GM19324 (cell line): ENCODE measurements at regions not wholly inside any gene's neighbourhood (a gene's known extent, or its start where the extent isn't known, plus 50 kb on each side); places are given as distances from the start of the nearest gene placed in this dataset.
"Not testable (repeated sequence)": the region's sequence is repeated elsewhere in the genome, so short reads cannot be mapped to it uniquely, and the experiment has no call there.

Source experiments
- ATAC-seq: cut with Tn5 transposase; IDR thresholded peaks from one replicate; pipeline ENCODE4 v1.9.1; 2021; ENCODE audit warnings: mild to moderate bottlenecking, moderate library complexity; ENCODE audit not compliant: unreplicated experiment, low FRiP score

GRCh38 chr10:70987396-70988130 is 99.2 kb upstream of the PCBD1 start:
- ATAC-seq, result no peak

DNA sequence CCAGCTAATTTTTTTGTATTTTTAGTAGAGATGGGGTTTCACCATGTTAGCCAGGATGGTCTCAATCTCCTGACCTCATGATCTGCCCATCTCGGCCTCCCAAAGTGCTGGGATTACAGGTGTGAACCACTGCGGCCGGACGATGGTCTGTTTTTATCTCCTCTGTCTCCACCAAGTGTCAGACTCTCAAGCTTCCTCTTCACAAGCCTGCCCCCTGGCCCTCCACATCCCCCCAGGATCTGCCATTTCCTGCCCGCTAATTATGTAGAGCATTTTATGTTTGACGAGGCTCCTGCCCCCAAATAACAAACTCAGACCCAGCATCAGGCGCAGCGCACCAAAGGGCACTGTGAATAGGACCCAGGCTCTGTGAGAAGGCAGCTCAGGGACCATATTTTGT is 101.8 kb upstream of the PCBD1 start:
- ATAC-seq, result not testable (repeated sequence)

DNA sequence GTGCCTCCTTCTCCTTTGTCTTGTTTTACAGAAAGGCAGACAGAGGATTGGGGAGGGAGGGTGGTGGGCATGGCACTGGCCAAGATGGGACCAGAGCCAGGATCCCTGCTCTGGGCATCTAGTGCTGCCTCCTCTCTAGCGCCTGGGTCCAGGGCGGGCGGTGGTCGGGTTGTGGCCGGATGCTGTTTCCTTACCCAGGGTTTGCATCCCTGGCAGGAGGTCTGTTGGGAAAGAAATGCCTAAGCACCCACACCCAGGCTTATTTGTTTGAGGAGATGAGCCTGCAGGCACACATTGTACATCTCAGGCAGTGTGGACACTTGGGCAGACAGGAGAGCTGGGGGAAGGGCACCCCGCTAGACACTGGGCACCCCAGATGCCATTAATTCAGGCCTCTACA is 102.3 kb upstream of the PCBD1 start:
- ATAC-seq, result no peak

DNA sequence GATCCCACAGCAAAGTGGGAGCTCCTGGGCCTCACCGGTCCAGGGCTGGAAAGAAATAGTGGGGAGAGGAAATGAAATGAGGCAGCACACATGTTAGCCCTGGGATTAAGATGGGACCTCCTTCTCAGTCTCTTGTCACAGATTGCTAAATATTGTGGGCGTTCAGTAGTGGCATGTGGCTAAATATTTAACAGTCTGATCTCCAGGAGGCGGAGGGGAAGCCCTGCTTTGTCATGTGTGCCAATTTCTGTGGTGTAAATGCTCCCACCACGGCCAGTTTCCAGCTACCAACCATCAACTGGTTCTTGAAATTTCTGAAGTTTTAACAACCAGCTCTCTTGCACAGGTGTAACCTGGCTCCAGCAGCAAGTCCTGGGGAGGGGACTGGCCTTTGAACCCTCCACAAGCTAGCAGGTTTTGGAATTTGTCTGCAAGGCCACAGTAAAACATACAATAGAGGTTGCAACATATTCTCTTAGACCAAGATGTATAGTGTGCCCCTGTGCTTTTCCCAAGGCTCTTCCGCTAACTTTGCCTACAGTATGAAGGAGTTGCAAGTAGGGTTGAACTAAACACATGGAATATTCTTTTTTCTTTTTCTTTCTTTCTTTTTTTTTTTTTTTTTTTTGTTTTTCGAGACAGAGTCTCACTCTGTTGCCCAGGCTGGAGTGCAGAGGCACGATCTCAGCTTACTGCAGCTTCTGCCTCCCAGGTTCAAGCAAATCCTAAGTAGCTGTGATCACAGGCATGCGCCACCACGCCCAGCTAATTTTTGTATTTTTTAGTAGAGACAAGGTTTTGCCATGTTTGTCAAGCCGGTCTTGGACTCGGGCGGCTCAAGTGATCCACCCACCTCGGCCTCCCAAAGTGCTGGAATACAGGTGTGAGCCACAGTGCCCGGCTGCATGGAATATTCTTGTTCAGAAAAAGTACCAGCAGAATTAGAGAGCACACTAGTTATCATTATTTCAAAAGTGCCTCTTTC is 103.1 kb upstream of the PCBD1 start:
- ATAC-seq, result no peak

GRCh38 chr10:70992436-70992835 is 104.1 kb upstream of the PCBD1 start:
- no peak for ATAC-seq

GRCh38 chr10:70993051-70993450 is 104.7 kb upstream of the PCBD1 start:
- no peak for ATAC-seq

GRCh38 chr10:70996549-70996948 is 108.2 kb upstream of the PCBD1 start:
- ATAC-seq, result no peak

DNA sequence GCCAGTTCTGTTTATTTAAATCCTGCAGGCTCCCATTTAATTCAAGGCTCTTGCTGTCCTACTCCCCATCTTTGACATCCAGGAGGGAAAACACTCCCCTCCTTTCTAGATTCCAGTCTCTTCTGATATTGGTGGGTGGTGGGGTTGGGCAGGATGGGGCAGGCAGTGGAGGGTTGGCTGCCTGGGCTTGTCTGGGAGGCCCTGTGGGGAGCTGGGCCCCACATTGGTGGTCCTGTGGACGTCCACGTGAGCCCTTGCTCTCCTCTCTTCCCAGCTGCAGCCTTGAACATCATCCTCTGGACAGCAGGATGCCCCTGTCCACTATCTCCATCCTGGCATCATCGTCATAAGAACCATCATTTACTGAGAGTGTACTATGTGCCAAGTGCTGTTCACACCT is 108.9 kb upstream of the PCBD1 start:
- ATAC-seq, result no peak

- ATAC-seq, result no peak
These were observed 109.7 kb upstream of the PCBD1 start for GRCh38 chr10:70998086-70998485.

GRCh38 chr10:71001470-71001869 is 113.1 kb upstream of the PCBD1 start:
- no peak for ATAC-seq

DNA sequence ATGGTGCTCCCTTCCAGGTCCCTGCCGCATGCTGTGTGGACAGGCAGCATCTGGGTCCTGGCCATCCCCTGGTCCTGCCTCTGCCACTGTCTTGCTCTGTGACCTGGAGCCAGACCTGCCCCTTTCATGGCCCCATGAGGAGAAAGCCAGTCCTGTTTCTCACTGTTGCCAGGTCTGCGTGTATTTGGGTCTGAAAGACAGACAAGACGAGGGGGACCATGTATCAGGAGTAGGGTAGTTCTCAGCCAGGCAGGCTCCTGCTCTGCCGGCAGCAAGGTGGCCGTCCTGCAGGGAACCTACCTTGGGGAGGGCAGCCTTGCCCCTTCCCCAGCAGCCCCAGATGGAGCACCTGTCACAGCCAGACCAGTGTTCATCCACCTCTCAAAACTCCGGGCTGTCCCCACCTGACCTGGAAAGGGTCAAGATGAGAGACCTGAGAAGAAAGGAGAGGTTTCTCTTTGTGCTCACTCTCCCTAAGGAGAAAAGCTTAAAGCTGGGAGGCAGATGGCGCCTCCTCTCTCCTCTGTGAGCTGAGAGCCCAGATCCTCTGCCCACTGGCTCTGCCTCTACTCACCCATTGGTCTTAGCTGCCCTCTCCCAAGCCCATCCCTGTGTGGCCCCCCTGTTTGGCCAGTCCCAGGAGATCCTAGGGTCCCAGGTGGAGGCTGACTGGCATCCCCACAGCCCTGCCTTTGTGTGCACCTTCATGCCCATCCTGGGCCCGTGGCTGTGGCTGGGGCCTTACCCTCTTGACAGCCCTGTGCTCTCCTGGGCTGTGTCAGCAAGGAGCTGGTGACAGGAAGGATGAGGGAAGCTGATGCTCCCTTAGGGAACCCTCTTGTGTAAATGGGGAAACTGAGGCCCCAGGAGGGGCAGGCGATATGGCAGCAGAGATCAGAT is 116.1 kb upstream of the PCBD1 start:
- no peak for ATAC-seq

DNA sequence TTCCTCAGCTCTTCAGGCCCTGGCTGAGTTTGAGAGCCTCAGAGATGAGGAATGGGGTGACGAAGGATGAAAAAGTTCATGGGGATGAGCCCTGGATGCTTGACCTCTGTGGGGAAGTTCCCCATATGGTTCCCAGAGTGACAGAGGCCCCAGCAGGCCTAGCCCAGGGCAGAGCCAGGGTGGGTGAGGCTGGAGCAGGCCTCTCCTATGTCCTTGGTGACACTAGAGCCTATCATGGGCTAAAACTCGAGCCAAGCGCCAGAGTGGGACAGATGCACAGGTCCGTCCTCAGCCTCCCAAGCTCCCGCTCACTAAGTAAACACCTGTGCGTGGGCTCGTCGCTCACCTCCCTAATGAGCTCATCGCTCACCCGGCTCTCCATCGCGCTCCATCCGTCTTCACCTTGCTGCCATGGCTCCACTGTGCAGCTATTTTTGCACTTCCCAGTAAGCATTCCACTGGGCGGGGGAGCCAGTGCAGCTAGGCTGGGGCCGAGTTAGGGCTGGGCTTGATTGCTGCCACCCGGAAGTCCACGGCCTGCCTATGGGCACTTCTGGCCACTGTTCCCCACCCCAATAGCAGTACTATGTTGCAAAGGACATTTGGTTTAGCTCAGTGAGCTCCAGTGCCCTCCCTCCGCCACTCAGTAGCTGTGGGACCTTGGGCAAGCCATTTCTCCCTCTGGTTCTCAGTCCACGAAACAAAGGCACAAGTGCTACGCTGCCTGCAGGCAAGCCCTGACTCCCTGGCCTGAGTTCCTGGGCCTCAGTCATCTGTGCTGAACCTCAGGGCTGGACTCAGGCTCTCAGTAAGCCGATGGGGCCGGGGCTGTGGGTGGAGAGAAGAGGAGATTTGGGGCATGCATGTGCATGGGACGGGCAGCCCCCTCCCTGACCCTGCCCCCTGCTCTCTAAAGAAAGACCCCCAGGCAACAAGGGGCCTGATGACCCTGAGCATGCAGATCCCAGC is 117.3 kb upstream of the PCBD1 start:
- no peak for ATAC-seq

DNA sequence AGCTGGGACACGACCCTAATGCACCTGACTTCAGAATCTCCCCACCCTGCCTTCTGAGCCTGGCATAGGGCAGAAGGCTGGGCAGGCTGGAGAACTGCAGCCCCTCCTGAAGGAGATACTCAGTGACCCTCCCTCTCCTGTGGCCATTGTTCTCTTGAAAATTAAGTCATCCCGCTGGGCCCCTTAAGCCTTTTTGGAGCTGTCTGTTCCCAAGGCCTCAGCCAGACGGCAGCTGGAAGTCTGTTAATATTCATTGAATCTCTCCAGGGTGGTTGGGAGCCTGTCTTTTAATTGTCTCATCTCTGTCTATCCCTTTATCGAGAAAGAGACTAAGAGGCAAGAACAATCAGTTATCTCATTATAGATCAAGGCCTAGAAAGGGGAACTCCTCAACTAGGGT is 118.1 kb upstream of the PCBD1 start:
- ATAC-seq, result no peak

- no peak for ATAC-seq
These were observed 119.2 kb upstream of the PCBD1 start for GRCh38 chr10:71007516-71007915.

DNA sequence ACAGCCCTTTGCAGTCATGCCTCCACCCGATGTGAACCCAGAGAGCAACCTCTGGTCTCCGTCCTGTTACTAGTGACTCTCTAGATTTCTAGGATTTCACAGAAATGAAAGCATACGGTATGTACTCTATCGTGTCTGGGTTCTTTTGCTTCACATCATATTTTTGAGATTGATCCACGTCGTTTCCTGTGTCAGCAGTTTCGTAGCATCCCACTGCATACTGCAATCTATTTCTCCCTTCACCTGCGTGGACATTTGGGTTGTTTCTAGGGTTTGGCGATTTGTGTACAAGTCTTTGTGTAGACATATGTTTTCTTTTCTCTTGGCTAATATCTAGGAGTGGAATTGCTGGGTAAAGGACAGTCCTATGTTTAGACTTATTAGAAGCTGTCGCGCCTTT is 119.8 kb upstream of the PCBD1 start:
- no peak for ATAC-seq

DNA sequence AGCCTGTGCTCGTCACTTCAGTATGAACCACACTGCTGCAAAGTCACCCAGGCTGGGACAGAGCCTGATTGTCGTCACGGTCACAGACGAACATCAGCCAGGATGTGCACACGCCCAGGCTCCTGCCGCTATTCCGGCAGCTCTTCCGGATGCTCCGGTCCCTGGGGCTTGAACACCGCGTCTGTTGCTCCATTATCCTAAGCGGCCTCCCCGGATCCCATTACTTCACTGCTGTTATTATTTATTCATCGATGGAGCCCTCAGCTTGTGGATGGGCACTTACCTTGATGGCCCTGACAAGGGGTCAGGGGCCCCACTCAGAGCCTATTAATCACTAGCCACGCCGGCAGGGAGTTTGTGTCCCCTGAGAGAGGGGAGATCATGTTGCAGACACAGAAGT is 120.8 kb upstream of the PCBD1 start:
- ATAC-seq, result no peak

- ATAC-seq, result no peak
These were observed 122.4 kb upstream of the PCBD1 start for GRCh38 chr10:71010730-71011129.

DNA sequence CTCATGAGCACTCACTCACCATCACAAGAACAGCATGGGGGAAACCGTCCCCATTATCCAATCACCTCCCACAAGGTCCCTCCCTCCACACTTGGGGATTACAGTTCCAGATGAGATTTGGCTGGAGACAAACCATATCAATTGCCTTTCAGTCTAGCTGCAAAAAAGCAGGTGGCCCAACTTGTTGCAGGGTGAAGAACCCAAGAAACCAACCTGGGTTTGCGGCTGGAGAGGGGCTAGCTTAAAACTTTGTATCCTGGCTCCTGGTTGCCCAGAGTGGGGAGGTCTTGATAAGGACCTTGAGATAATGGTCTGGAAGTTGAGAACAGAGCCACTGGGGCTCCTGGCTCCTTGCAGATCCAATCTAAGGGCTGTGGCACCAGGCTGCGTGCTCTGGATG is 122.8 kb upstream of the PCBD1 start:
- ATAC-seq, result no peak

- ATAC-seq, result no peak
These were observed 125.8 kb upstream of the PCBD1 start for GRCh38 chr10:71014021-71014805.
